MCF 10A (cell line): ENCODE measurements at regions not wholly inside any gene's neighbourhood (a gene's known extent, or its start where the extent isn't known, plus 50 kb on each side); places are given as distances from the start of the nearest gene placed in this dataset.
A peak's percentile ranks its signal among the peaks of the same experiment; 100 is the strongest.
"Not testable (repeated sequence)": the region's sequence is repeated elsewhere in the genome, so short reads cannot be mapped to it uniquely, and the experiment has no call there.

ENCODE experiments used
- BruUV-seq: library from RNA; stranded (reverse); fragments of 400-500 nt; replicated peaks from 2 replicates; lab custom pipeline; 2021; lab: Mats Ljungman, UMichigan
- CTCF ChIA-PET: fragments of 300-600 bp; sonication (Branson Sonifier 250); formaldehyde crosslinking; extraction: SDS; loops from one replicate; lab custom pipeline; 2021; ENCODE audit warnings: antibody characterized with exemption, inconsistent platforms; lab: Yijun Ruan, JAX
- POLR2A ChIA-PET: fragments of 300-600, 350-650 bp; sonication (Branson Sonifier 250); formaldehyde crosslinking; extraction: SDS; loops from one replicate; lab custom pipeline; 2020; ENCODE audit warnings: antibody characterized with exemption, inconsistent platforms; lab: Yijun Ruan, JAX
- DNase-seq: peaks from one replicate; pipeline ENCODE4 v3.0.0-alpha.2; 2018; ENCODE audit not compliant: unreplicated experiment
- H3K27ac Mint-ChIP-seq: one replicate; pipeline ENCODE4 v1.8.0; 2022; ENCODE audit warnings: mild to moderate bottlenecking, low read depth, mixed read lengths; ENCODE audit not compliant: unreplicated experiment
- H3K27me3 Mint-ChIP-seq: one replicate; pipeline ENCODE4 v1.8.0; 2022; ENCODE audit warnings: mixed read lengths; ENCODE audit not compliant: insufficient read depth, unreplicated experiment
- H3K36me3 Mint-ChIP-seq: one replicate; pipeline ENCODE4 v1.8.0; 2022; ENCODE audit warnings: mild to moderate bottlenecking, moderate library complexity, mixed read lengths; ENCODE audit not compliant: insufficient read depth, unreplicated experiment
- H3K4me1 Mint-ChIP-seq: one replicate; pipeline ENCODE4 v1.8.0; 2022; ENCODE audit warnings: mixed read lengths; ENCODE audit not compliant: insufficient read depth, unreplicated experiment
- H3K4me3 Mint-ChIP-seq: one replicate; pipeline ENCODE4 v1.8.0; 2022; ENCODE audit warnings: mild to moderate bottlenecking, moderate library complexity, mixed read lengths; ENCODE audit not compliant: unreplicated experiment
- H3K9me3 Mint-ChIP-seq: one replicate; pipeline ENCODE4 v1.8.0; 2022; ENCODE audit warnings: mixed read lengths; ENCODE audit not compliant: unreplicated experiment
- intact Hi-C: fragments of 100-400 bp; cut with micrococcal nuclease; formaldehyde crosslinking; loops from 2 replicates; pipeline ENCODE4 v1.14.1; 2022
- TF ChIP-seq, protein P1 (sequence below): fragments of 200-600 bp; IDR thresholded peaks from one replicate; pipeline ENCODE4 v1.8.0; 2022; ENCODE audit warnings: antibody characterized with exemption, mild to moderate bottlenecking; ENCODE audit not compliant: unreplicated experiment

DNA sequence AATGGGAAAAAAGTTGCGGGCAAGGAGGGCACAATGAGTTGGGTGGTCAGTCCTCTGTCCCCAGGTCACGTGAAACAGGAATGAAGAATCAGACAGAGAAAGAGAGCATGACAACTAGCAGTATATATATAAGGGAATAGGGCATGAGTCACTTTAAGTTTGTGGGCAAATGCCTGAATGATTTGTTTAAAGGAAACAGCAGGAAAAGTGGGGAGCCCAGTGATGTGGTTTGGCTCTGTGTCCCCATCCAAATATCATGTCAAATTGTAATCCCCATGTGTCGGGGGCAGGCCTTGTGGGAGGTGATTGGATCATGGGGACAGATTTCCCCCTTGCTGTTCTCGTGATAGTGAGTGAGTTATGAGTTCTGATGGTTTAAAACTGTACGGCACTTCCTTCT lies 195.3 kb upstream of the IGF1 start:
- Mint-ChIP-seq H3K36me3 (no peaks in the 10 kb centered on the region), H3K27ac (no peak overlapping the region), H3K27me3 (no peaks in the 10 kb centered on the region), H3K4me1 (no peaks in the 10 kb centered on the region), H3K4me3 (no peak overlapping the region), H3K9me3 (peaks cover 9% of the 10 kb centered on the region)
- intact Hi-C loops = no loop called here
- BruUV-seq = no TSS peak
- POLR2A ChIA-PET = no interaction called here
- CTCF ChIA-PET = no interaction called here
- TF ChIP-seq, protein P1, sequence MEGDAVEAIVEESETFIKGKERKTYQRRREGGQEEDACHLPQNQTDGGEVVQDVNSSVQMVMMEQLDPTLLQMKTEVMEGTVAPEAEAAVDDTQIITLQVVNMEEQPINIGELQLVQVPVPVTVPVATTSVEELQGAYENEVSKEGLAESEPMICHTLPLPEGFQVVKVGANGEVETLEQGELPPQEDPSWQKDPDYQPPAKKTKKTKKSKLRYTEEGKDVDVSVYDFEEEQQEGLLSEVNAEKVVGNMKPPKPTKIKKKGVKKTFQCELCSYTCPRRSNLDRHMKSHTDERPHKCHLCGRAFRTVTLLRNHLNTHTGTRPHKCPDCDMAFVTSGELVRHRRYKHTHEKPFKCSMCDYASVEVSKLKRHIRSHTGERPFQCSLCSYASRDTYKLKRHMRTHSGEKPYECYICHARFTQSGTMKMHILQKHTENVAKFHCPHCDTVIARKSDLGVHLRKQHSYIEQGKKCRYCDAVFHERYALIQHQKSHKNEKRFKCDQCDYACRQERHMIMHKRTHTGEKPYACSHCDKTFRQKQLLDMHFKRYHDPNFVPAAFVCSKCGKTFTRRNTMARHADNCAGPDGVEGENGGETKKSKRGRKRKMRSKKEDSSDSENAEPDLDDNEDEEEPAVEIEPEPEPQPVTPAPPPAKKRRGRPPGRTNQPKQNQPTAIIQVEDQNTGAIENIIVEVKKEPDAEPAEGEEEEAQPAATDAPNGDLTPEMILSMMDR = no peak
- no peak for DNase-seq

DNA sequence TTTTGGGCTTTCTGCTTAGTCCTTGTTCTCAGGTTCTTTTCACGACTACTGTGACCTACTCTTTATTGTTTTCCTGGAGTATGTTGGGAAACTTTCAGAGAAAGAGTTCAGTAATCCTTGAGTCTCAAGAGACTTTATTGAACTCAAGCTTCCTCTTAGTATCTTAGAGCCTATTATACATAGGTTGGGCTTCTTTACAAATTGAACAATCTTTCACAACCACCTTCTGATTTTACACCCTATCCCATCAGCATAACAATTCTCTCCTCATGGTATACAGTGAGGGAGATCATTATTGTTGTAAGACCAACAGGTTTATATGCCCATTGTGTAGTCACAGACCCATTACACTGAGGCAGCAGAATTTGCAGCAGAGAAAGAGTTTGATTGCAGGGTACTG lies 193.2 kb upstream of the IGF1 start:
- intact Hi-C loops = no loop called here
- TF ChIP-seq, protein P1 = no peak
- BruUV-seq = no TSS peak
- POLR2A ChIA-PET = no interaction called here
- Mint-ChIP-seq H3K4me3 (no peak overlapping the region), H3K9me3 (peaks cover 9% of the 10 kb centered on the region), H3K27ac (no peak overlapping the region), H3K36me3 (no peaks in the 10 kb centered on the region), H3K27me3 (no peaks in the 10 kb centered on the region), H3K4me1 (no peaks in the 10 kb centered on the region)
- CTCF ChIA-PET = interaction anchor here (0.5 kb wide), 1 partner anchor 486 kb away, joined by 4 read pairs; no protein-coding TSS in a partner anchor
- DNase-seq = no peak

DNA sequence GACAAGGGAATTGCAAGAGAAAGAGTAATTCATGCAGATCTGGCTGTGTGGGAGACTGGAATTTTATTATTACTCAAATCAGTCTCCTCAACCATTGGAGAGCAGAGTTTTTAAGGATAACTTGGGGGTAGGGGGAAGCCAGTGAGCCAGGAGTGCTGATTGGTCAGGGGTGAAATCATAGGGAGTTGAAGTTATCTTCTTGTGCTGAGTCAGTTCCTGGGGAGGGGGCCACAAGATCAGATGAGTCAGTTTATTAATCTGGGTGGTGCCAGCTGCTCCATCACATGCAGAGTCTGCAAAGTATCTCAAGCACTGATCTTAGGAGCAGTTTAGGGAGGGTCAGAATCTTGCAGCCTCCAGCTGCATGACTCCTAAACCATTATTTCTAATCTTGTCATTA lies 191.8 kb upstream of the IGF1 start:
- H3K27ac Mint-ChIP-seq, intact Hi-C loops, H3K36me3 Mint-ChIP-seq, H3K27me3 Mint-ChIP-seq, H3K9me3 Mint-ChIP-seq, H3K4me1 Mint-ChIP-seq, DNase-seq, H3K4me3 Mint-ChIP-seq, POLR2A ChIA-PET, BruUV-seq: not testable (repeated sequence)
- CTCF ChIA-PET = interaction anchor here (0.6 kb wide), 1 partner anchor 128 kb away, joined by 4 read pairs; no protein-coding TSS in a partner anchor

DNA sequence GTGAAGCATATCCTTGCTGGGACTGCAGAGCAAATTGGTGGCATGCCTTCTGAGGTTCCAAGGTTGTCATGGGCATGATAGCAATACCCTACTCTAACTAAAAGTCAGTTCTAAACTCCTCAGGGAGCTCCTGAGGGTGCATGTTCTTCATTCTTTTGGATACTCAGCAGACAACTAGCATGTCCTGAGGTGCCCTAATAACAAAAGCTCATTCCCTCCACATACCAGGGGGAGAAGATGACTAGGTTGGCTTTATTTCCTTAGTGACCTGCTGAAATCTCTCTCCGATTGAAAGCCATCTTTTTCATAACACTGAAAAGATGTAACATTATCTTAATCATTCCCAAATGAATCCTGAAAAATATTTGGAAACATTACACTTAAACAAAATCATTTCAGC lies 188.7 kb upstream of the IGF1 start:
- no peak overlapping the region for H3K4me3 Mint-ChIP-seq

DNA sequence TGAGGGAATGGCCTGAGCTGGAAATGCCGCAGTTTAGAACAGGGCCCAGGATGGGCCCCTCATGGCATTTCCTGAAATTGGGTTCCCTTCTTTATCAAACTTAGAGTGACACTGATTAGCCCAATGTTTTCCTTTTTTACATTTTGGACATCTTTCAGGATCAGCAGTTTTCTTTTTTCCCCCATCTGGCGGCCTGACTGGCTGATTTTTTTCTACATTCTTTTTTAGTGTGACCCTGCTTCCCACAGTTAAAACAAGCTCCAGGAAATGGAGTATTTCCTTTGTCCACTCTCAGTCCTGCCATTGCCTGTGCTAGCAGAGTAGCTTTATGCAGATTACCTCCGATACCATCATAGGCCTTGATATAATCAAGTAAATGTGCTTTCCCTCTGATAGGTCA lies 185.8 kb upstream of the IGF1 start:
- H3K9me3 Mint-ChIP-seq, intact Hi-C loops, H3K4me3 Mint-ChIP-seq, H3K27me3 Mint-ChIP-seq, POLR2A ChIA-PET, DNase-seq, BruUV-seq, H3K27ac Mint-ChIP-seq, H3K36me3 Mint-ChIP-seq, H3K4me1 Mint-ChIP-seq: not testable (repeated sequence)
- CTCF ChIA-PET = interaction anchor here (0.7 to 0.8 kb wide), 4 partner anchors 103 to 802 kb away, joined by 3 read pairs; no protein-coding TSS in a partner anchor

More for the DNA sequence above, 188.7 kb upstream of the IGF1 start:
- no TSS peak for BruUV-seq
- H3K27ac Mint-ChIP-seq = peak overlapping the region; percentile 25
- no peaks in the 10 kb centered on the region for H3K4me1 Mint-ChIP-seq
- peaks cover 7% of the 10 kb centered on the region for H3K9me3 Mint-ChIP-seq
- H3K36me3 Mint-ChIP-seq = no peaks in the 10 kb centered on the region
- intact Hi-C loops = no loop called here
- no peaks in the 10 kb centered on the region for H3K27me3 Mint-ChIP-seq
- no peak for DNase-seq
- ChIA-PET CTCF (interaction anchor here (0.6 to 0.8 kb wide), 2 partner anchors 11 to 751 kb away, joined by 3 read pairs; no protein-coding TSS in a partner anchor), POLR2A (no interaction called here)
- TF ChIP-seq, protein P1 = no peak
